GM19025 (cell line): ENCODE measurements at regions not wholly inside any gene's neighbourhood (a gene's known extent, or its start where the extent isn't known, plus 50 kb on each side); places are given as distances from the start of the nearest gene placed in this dataset.

Experiments used
- ATAC-seq: cut with Tn5 transposase; IDR thresholded peaks from one replicate; pipeline ENCODE4 v1.9.1; 2021; ENCODE audit warnings: mild to moderate bottlenecking, low read depth, moderate library complexity; ENCODE audit not compliant: unreplicated experiment

GRCh38 chr14:101404426-101405170, 156.7 kb upstream of the DIO3 start:
- no peak for ATAC-seq

GRCh38 chr14:101405171-101405883, 156.0 kb upstream of the DIO3 start:
- ATAC-seq, result no peak

GRCh38 chr14:101406921-101407320, 154.4 kb upstream of the DIO3 start:
- ATAC-seq, result no peak

GRCh38 chr14:101407328-101407727, 154.0 kb upstream of the DIO3 start:
- ATAC-seq, result no peak

GRCh38 chr14:101408077-101408831, 153.0 kb upstream of the DIO3 start:
- no peak for ATAC-seq

DNA sequence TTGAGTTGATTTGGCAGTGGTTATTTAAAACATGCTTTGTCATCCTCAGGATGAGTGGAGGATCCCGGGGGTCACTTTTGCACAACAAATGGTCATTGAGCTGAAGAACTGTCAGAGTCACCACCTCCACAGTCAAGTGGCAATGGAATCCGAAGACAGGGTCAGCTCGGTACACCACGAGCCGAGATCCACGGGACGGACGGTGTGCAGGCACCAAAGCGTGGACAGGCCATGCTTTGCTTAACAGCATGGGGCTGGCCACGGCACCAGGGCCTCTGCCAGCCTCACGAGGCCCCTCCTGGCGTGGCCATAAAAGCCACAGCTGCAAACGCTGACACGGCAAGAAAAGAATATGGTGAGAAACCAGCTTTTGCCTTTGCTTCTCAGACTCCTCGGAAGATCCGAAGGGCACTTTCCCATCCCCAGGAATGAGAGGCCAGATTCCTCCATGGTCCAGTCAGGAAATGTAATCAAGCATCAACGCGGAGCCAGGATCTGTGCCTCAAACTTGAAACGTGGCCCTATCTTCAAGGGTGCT, 152.2 kb upstream of the DIO3 start:
- no peak for ATAC-seq

DNA sequence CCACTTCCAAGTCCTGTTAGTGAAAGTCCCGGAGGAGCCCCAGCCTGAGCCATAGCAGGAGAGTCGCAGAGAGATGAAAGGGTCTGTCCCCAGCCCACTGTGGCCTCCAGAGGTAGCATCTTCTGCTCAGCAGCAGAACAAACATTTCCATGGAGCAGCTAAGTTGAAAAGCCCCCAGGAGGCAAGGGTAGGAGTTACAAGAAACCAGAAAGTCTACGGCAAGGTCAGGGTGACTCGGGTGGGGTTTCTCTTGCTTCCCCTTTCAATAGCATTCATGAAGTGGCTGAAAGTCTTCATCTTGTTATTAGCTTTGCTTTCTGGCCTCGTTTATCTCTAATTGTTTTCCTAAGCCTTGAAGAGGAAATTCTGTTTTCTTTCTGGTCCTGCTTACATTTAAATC, 151.2 kb upstream of the DIO3 start:
- ATAC-seq, result no peak

DNA sequence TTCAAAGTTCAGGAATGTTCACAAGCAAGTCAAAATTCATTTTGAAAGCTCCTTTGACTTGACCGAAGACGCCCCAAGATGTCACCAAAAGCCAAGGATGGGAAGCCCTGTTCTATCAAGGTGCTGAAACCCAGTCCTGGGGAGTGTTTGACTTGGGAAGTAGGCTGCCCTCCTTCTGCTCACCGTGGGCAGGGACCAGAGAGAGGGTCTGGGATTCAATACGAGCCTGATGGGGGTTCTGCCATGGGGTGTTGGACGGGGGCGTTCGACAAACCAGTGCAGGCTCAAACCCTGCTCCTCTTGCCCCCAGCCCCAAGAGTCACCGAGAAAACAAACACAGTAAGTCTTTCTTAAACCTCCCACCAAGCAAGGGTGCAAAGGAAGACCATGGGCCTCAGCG, 150.1 kb upstream of the DIO3 start:
- ATAC-seq, result no peak

DNA sequence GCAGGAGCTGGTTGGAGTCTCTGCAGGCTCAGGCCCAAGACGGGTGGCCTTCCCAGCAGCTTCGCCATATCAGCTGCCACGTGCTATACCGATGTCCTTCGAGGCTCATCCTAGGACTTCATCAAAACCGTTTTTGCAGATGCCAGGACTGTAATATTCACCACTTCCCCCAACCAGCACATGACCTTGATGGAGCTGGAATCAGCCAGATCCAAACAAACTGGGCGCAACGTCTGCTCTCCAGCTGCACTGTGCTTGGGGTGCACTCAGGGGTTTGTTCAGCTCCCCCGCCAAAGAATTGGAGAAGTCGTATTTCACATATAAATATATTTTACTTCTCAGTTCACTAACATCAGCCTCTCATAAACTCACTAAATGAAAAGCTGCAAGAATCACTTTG, 149.5 kb upstream of the DIO3 start:
- no peak for ATAC-seq

GRCh38 chr14:101412739-101413138, 148.6 kb upstream of the DIO3 start:
- no peak for ATAC-seq

DNA sequence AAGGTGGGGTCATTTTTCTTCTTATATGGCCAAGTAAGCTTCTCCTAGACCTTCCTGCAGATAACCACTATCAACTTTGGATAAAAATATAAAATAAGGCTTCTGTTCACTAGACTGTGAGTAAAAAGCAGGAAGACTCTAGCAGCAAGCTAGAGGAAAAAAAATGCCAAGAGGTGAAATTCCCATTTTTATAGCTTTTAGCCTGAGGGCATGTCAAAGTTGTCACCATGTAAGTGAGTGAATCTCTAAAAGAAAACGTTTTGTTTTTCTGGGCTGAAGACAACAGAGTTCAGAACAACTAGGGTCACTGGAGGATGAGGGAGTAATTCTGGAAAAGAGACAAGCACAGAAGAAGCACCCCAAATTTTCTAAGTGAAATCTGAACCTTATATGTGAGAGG, 143.9 kb upstream of the DIO3 start:
- no peak for ATAC-seq

DNA sequence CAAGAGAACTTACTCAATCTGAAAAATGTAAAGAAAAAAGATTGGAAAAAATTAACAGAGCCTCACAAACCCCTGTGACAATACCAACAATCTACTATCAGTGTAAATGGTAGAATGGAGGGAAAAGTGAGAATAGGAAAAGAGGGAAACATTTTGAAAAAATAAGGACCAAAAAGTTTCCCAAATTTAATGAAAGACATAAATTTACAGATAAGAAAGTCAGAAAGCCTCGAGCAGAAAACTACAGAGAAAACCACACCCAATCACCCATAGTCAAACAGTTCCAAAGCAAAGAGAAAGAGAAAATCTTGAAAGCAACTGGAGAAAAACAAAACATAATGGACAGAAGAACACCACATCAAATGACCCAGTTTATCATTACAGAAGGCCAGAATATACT, 142.7 kb upstream of the DIO3 start:
- no peak for ATAC-seq

GRCh38 chr14:101426466-101426865, 134.8 kb upstream of the DIO3 start:
- ATAC-seq, result no peak

GRCh38 chr14:101428409-101428808, 132.9 kb upstream of the DIO3 start:
- ATAC-seq, result no peak

- no peak for ATAC-seq
These were observed 125.7 kb upstream of the DIO3 start for GRCh38 chr14:101435546-101435945.

DNA sequence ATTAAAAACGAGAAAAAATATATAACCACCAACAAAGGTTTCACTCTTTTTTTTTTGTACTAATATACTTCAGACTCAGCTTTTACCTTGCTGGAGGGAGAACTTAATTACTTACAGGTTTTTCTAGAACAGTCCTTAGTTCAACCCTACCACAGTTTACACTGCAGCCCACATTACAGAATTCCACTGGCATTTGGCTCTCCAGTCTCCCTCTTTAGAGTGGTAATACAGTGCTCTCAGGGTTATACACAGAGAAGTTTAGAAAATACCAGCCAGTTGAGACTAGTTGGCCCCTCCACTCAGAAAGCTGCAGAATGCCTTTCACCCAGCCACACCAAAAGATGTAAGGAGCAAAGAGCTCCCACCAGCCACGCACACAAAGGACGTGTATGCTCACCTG, 122.3 kb upstream of the DIO3 start:
- no peak for ATAC-seq

DNA sequence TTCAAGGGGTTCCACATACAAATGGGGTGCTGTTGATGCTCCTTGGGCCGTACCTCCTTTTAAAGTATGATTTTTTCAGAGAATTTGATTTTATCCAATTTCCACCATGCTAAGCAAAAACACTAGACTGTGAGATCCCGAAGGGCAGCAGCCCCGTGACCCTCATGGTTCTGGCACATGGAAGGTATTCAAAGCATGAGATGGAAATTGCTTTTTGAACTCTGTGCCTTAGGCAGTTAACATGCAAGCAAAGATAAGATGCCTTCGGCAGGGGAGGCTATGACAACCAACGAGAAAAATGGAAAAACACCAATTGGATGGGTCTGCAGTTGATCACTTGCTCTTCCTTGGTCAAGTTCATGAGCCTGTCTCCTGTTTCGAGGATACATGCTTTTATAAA, 120.8 kb upstream of the DIO3 start:
- ATAC-seq, result no peak

DNA sequence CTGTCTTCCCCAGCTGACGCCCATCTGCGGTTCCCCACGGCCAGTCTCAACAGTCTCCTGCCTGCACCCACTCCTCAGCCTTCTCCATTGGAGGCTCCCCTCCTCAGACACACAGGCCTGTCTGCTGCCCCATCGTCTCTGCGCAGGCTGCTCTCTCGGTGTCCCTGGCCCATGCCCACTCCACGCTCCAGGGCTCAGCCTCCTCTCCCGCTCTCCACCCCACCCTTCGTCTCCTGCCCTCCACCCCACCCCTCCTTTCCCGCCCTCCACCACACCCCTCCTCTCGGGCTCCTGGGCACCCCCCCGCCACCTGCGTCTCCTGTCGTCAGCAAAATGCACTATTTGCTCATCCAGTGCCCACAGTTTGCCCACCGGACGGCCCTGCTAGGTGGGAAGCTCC, 119.6 kb upstream of the DIO3 start:
- no peak for ATAC-seq

- ATAC-seq, result no peak
These were observed 118.8 kb upstream of the DIO3 start for GRCh38 chr14:101442451-101442850.

GRCh38 chr14:101444116-101444515, 117.2 kb upstream of the DIO3 start:
- ATAC-seq, result no peak

DNA sequence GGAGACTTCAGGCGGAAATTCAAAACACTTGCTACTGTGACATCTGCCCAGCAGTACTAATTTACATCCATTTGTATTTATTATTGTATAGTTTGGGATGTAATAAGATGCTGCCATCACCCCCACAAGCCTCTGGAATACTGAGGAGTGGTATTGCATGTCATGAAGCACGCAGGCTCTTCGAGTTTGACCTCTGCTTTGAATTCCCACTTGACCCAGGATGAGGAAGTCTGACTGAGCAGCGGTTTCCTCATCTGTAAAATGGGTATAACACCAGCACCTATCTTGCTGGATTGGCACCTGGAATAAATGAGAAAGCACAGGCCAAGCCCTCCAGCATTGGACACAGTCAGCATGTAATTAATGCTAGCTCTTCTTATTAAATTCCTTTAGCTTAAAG, 116.0 kb upstream of the DIO3 start:
- ATAC-seq, result no peak
